ENCODE measurements at regions not wholly inside any gene's neighbourhood (a gene's known extent, or its start where the extent isn't known, plus 50 kb on each side); places are given as distances from the start of the nearest gene placed in this dataset.

GRCh38 chr4:155017426-155017825, 191.0 kb upstream of the NPY2R start:
- H3K27me3 ChIP-seq (ENCODE audit: control insufficient read depth, insufficient read depth, low read length): no peaks in the 10 kb centered on the region
- FAIRE-seq: no peak
- DNase-seq (ENCODE audit: low read depth): peak; percentile 4
- H3K36me3 ChIP-seq (ENCODE audit: control insufficient read depth, insufficient read depth, low read length): no peaks in the 10 kb centered on the region
- TF ChIP-seq CTCF (IDR thresholded peaks at IDR 0.05; ENCODE audit: insufficient read depth, low read length, severe bottlenecking): no peak
- no peak overlapping the region for H3K4me3 ChIP-seq (ENCODE audit: low read depth, low read length)

GRCh38 chr4:155025762-155026457, 182.5 kb upstream of the NPY2R start:
- TF ChIP-seq CTCF (IDR thresholded peaks at IDR 0.05; ENCODE audit: insufficient read depth, low read length, severe bottlenecking): peak; percentile 48
- DNase-seq (ENCODE audit: low read depth) (peak; percentile 13), FAIRE-seq (no peak)
- Histone ChIP-seq H3K27me3 (ENCODE audit: control insufficient read depth, insufficient read depth, low read length) (no peaks in the 10 kb centered on the region), H3K4me3 (ENCODE audit: low read depth, low read length) (no peak overlapping the region), H3K36me3 (ENCODE audit: control insufficient read depth, insufficient read depth, low read length) (no peaks in the 10 kb centered on the region)

- no peak for TF ChIP-seq CTCF (IDR thresholded peaks at IDR 0.05; ENCODE audit: insufficient read depth, low read length, severe bottlenecking)
- Histone ChIP-seq H3K27me3 (ENCODE audit: control insufficient read depth, insufficient read depth, low read length) (no peaks in the 10 kb centered on the region), H3K4me3 (ENCODE audit: low read depth, low read length) (no peak overlapping the region), H3K36me3 (ENCODE audit: control insufficient read depth, insufficient read depth, low read length) (no peaks in the 10 kb centered on the region)
- FAIRE-seq (no peak), DNase-seq (ENCODE audit: low read depth) (no peak)
These were observed 181.7 kb upstream of the NPY2R start for GRCh38 chr4:155026715-155027114.

- no peak for DNase-seq (ENCODE audit: low read depth)
- H3K27me3 ChIP-seq (ENCODE audit: control insufficient read depth, insufficient read depth, low read length): no peaks in the 10 kb centered on the region
- H3K4me3 ChIP-seq (ENCODE audit: low read depth, low read length): no peak overlapping the region
- no peaks in the 10 kb centered on the region for H3K36me3 ChIP-seq (ENCODE audit: control insufficient read depth, insufficient read depth, low read length)
- no peak for TF ChIP-seq CTCF (IDR thresholded peaks at IDR 0.05; ENCODE audit: insufficient read depth, low read length, severe bottlenecking)
- no peak for FAIRE-seq
These were observed 175.8 kb upstream of the NPY2R start for GRCh38 chr4:155032521-155033229.

- H3K27me3 ChIP-seq (ENCODE audit: control insufficient read depth, insufficient read depth, low read length): no peaks in the 10 kb centered on the region
- DNase-seq (ENCODE audit: low read depth) (no peak), FAIRE-seq (no peak)
- no peak overlapping the region for H3K4me3 ChIP-seq (ENCODE audit: low read depth, low read length)
- no peaks in the 10 kb centered on the region for H3K36me3 ChIP-seq (ENCODE audit: control insufficient read depth, insufficient read depth, low read length)
- no peak for TF ChIP-seq CTCF (IDR thresholded peaks at IDR 0.05; ENCODE audit: insufficient read depth, low read length, severe bottlenecking)
These were observed 174.8 kb upstream of the NPY2R start for GRCh38 chr4:155033604-155034003.

All from bronchial epithelial cell (primary cell).